Neuron (in vitro differentiated cells): ENCODE measurements at regions not wholly inside any gene's neighbourhood (a gene's known extent, or its start where the extent isn't known, plus 50 kb on each side); places are given as distances from the start of the nearest gene placed in this dataset.

Experiments used
- H2AFZ ChIP-seq: one replicate; pipeline ENCODE4 v1.6.1; 2013; ENCODE audit warnings: low read depth, mild to moderate bottlenecking, inconsistent platforms, low read length, moderate library complexity
- H3K27me3 ChIP-seq: one replicate; pipeline ENCODE4 v1.6.1; 2013; ENCODE audit warnings: low read length; ENCODE audit not compliant: insufficient read depth
- H3K36me3 ChIP-seq: one replicate; pipeline ENCODE4 v1.6.1; 2013; ENCODE audit warnings: low read length; ENCODE audit not compliant: insufficient read depth
- H3K4me1 ChIP-seq: one replicate; pipeline ENCODE4 v1.6.1; 2013; ENCODE audit warnings: low read length; ENCODE audit not compliant: insufficient read depth
- H3K4me3 ChIP-seq: 2 replicates; pipeline ENCODE4 v1.5.1; 2013; ENCODE audit warnings: mild to moderate bottlenecking, low read length, moderate library complexity
- H3K9me3 ChIP-seq: one replicate; pipeline ENCODE4 v1.6.1; 2013; ENCODE audit warnings: low read length

GRCh38 chr10:131513445-131513844 is 201.9 kb upstream of the TCERG1L start:
- Histone ChIP-seq H3K4me3 (no peak overlapping the region), H3K4me1 (no peaks in the 10 kb centered on the region), H3K36me3 (no peaks in the 10 kb centered on the region), H3K27me3 (peaks cover 6% of the 10 kb centered on the region), H3K9me3 (peaks cover 7% of the 10 kb centered on the region), H2AFZ (no peak overlapping the region)

GRCh38 chr10:131513901-131514300 is 202.4 kb upstream of the TCERG1L start:
- Histone ChIP-seq H3K9me3 (peaks cover 7% of the 10 kb centered on the region), H3K27me3 (peaks cover 6% of the 10 kb centered on the region), H3K4me3 (no peak overlapping the region), H2AFZ (no peak overlapping the region), H3K4me1 (no peaks in the 10 kb centered on the region), H3K36me3 (no peaks in the 10 kb centered on the region)

- Histone ChIP-seq H3K9me3 (peaks cover 7% of the 10 kb centered on the region), H3K4me3 (no peak overlapping the region), H2AFZ (no peak overlapping the region), H3K36me3 (no peaks in the 10 kb centered on the region), H3K4me1 (no peaks in the 10 kb centered on the region), H3K27me3 (peaks cover 10% of the 10 kb centered on the region)
Observed at GRCh38 chr10:131514454-131514853, 202.9 kb upstream of the TCERG1L start.

GRCh38 chr10:131516285-131516684 is 204.8 kb upstream of the TCERG1L start:
- H3K4me1 ChIP-seq = no peaks in the 10 kb centered on the region
- H3K36me3 ChIP-seq = no peaks in the 10 kb centered on the region
- peaks cover 7% of the 10 kb centered on the region for H3K9me3 ChIP-seq
- peaks cover 10% of the 10 kb centered on the region for H3K27me3 ChIP-seq
- no peak overlapping the region for H2AFZ ChIP-seq
- no peak overlapping the region for H3K4me3 ChIP-seq

GRCh38 chr10:131517781-131518180 is 206.3 kb upstream of the TCERG1L start:
- no peaks in the 10 kb centered on the region for H3K36me3 ChIP-seq
- H3K27me3 ChIP-seq = peaks cover 10% of the 10 kb centered on the region
- H3K9me3 ChIP-seq = no peaks in the 10 kb centered on the region
- H3K4me3 ChIP-seq = no peak overlapping the region
- H2AFZ ChIP-seq = no peak overlapping the region
- H3K4me1 ChIP-seq = no peaks in the 10 kb centered on the region

GRCh38 chr10:131519723-131520605 is 208.4 kb upstream of the TCERG1L start:
- Histone ChIP-seq H2AFZ (no peak overlapping the region), H3K9me3 (no peaks in the 10 kb centered on the region), H3K4me3 (no peak overlapping the region), H3K4me1 (no peaks in the 10 kb centered on the region), H3K36me3 (no peaks in the 10 kb centered on the region), H3K27me3 (peaks cover 10% of the 10 kb centered on the region)

- no peaks in the 10 kb centered on the region for H3K4me1 ChIP-seq
- no peak overlapping the region for H2AFZ ChIP-seq
- H3K4me3 ChIP-seq = no peak overlapping the region
- no peaks in the 10 kb centered on the region for H3K36me3 ChIP-seq
- no peaks in the 10 kb centered on the region for H3K27me3 ChIP-seq
- no peaks in the 10 kb centered on the region for H3K9me3 ChIP-seq
Observed at GRCh38 chr10:131531265-131532190, 220.0 kb upstream of the TCERG1L start.

- H3K4me1 ChIP-seq = no peaks in the 10 kb centered on the region
- H2AFZ ChIP-seq = no peak overlapping the region
- H3K36me3 ChIP-seq = no peaks in the 10 kb centered on the region
- H3K9me3 ChIP-seq = no peaks in the 10 kb centered on the region
- no peak overlapping the region for H3K4me3 ChIP-seq
- H3K27me3 ChIP-seq = no peaks in the 10 kb centered on the region
Observed at GRCh38 chr10:131532291-131532690, 220.8 kb upstream of the TCERG1L start.

- no peaks in the 10 kb centered on the region for H3K27me3 ChIP-seq
- H3K9me3 ChIP-seq = no peaks in the 10 kb centered on the region
- no peaks in the 10 kb centered on the region for H3K36me3 ChIP-seq
- no peak overlapping the region for H3K4me3 ChIP-seq
- no peaks in the 10 kb centered on the region for H3K4me1 ChIP-seq
- no peak overlapping the region for H2AFZ ChIP-seq
Observed at GRCh38 chr10:131532745-131533341, 221.3 kb upstream of the TCERG1L start.

GRCh38 chr10:131533846-131534526 is 222.5 kb upstream of the TCERG1L start:
- Histone ChIP-seq H3K4me3 (no peak overlapping the region), H3K9me3 (no peaks in the 10 kb centered on the region), H3K36me3 (no peaks in the 10 kb centered on the region), H3K27me3 (no peaks in the 10 kb centered on the region), H2AFZ (no peak overlapping the region), H3K4me1 (no peaks in the 10 kb centered on the region)

- no peaks in the 10 kb centered on the region for H3K4me1 ChIP-seq
- no peak overlapping the region for H2AFZ ChIP-seq
- no peak overlapping the region for H3K4me3 ChIP-seq
- no peaks in the 10 kb centered on the region for H3K27me3 ChIP-seq
- no peaks in the 10 kb centered on the region for H3K36me3 ChIP-seq
- H3K9me3 ChIP-seq = no peaks in the 10 kb centered on the region
Observed at GRCh38 chr10:131534836-131535235, 223.3 kb upstream of the TCERG1L start.

- H2AFZ ChIP-seq = no peak overlapping the region
- H3K27me3 ChIP-seq = no peaks in the 10 kb centered on the region
- no peaks in the 10 kb centered on the region for H3K9me3 ChIP-seq
- no peaks in the 10 kb centered on the region for H3K4me1 ChIP-seq
- no peak overlapping the region for H3K4me3 ChIP-seq
- no peaks in the 10 kb centered on the region for H3K36me3 ChIP-seq
Observed at GRCh38 chr10:131536676-131537075, 225.2 kb upstream of the TCERG1L start.
